ENCODE measurements at regions not wholly inside any gene's neighbourhood (a gene's known extent, or its start where the extent isn't known, plus 50 kb on each side); places are given as distances from the start of the nearest gene placed in this dataset.
"Not testable (repeated sequence)": the region's sequence is repeated elsewhere in the genome, so short reads cannot be mapped to it uniquely, and the experiment has no call there.

DNA sequence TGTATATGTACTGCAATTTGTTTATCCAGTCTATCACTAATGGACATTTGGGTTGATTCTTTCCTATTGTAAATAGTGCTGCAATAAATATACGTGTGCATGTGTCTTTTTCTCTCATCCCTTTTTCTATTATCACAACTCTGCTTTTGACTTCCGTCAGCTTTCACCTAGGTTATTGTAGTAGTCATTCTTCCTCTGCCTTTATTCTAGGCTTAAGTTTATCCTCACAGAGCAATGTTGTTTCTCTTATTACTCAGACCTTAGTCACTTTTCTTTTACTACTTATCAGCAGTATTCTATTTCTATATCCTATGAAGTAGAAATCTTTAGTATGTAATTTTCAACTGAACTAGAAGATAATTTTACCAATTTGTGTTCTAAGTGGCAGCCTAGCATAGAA lies 175.3 kb upstream of the SEMA3E start:
- Mint-ChIP-seq H3K36me3 (ENCODE audit: low read depth) (no peaks in the 10 kb centered on the region), H3K4me1 (no peaks in the 10 kb centered on the region), H3K27ac (no peak overlapping the region), H3K9me3 (peaks cover 3% of the 10 kb centered on the region), H3K27me3 (no peaks in the 10 kb centered on the region), H3K4me3 (no peak overlapping the region)
- intact Hi-C loops (cut with micrococcal nuclease), result no loop called here
- no peak for DNase-seq
- TF ChIP-seq CTCF (IDR thresholded peaks at IDR 0.05), result no peak
- ATAC-seq (ENCODE audit: low read depth), result no peak
- ChIA-PET POLR2A (no interaction called here), CTCF (no interaction called here)

GRCh38 chr7:83821866-83822265 lies 172.9 kb upstream of the SEMA3E start:
- Mint-ChIP-seq H3K4me3 (no peak overlapping the region), H3K27me3 (no peaks in the 10 kb centered on the region), H3K9me3 (peaks cover 3% of the 10 kb centered on the region), H3K36me3 (ENCODE audit: low read depth) (no peaks in the 10 kb centered on the region), H3K27ac (no peak overlapping the region), H3K4me1 (no peaks in the 10 kb centered on the region)
- intact Hi-C loops (cut with micrococcal nuclease), result no loop called here
- DNase-seq, result no peak
- no peak for ATAC-seq (ENCODE audit: low read depth)
- ChIA-PET POLR2A (no interaction called here), CTCF (no interaction called here)
- no peak for TF ChIP-seq CTCF (IDR thresholded peaks at IDR 0.05)

- intact Hi-C loops (cut with micrococcal nuclease), result no loop called here
- peaks cover 3% of the 10 kb centered on the region for H3K9me3 Mint-ChIP-seq
- CTCF ChIA-PET, result no interaction called here
These were observed 171.7 kb upstream of the SEMA3E start for GRCh38 chr7:83820641-83821040.

GRCh38 chr7:83819911-83820310 lies 171.0 kb upstream of the SEMA3E start:
- CTCF ChIA-PET, result no interaction called here
- no peak for TF ChIP-seq CTCF (IDR thresholded peaks at IDR 0.05)
- POLR2A ChIA-PET, result no interaction called here
- H3K27ac Mint-ChIP-seq, result no peak overlapping the region
- ATAC-seq (ENCODE audit: low read depth) (no peak), DNase-seq (no peak)
- intact Hi-C loops (cut with micrococcal nuclease), result no loop called here
- H3K4me3 Mint-ChIP-seq, result no peak overlapping the region
- H3K4me1 Mint-ChIP-seq, result no peaks in the 10 kb centered on the region
- H3K36me3 Mint-ChIP-seq (ENCODE audit: low read depth), result no peaks in the 10 kb centered on the region
- H3K9me3 Mint-ChIP-seq, result peaks cover 3% of the 10 kb centered on the region
- no peaks in the 10 kb centered on the region for H3K27me3 Mint-ChIP-seq

More at GRCh38 chr7:83820641-83821040, 171.7 kb upstream of the SEMA3E start:
- no peak for DNase-seq
- Mint-ChIP-seq H3K36me3 (ENCODE audit: low read depth) (no peaks in the 10 kb centered on the region), H3K27ac (no peak overlapping the region), H3K27me3 (no peaks in the 10 kb centered on the region), H3K4me1 (no peaks in the 10 kb centered on the region), H3K4me3 (no peak overlapping the region)
- no peak for ATAC-seq (ENCODE audit: low read depth)
- TF ChIP-seq CTCF (IDR thresholded peaks at IDR 0.05), result no peak
- POLR2A ChIA-PET, result no interaction called here

- no peak overlapping the region for H3K27ac Mint-ChIP-seq
- no peaks in the 10 kb centered on the region for H3K36me3 Mint-ChIP-seq (ENCODE audit: low read depth)
- ATAC-seq (ENCODE audit: low read depth), result no peak
- ChIA-PET POLR2A (no interaction called here), CTCF (no interaction called here)
- no peak overlapping the region for H3K4me3 Mint-ChIP-seq
- TF ChIP-seq CTCF (IDR thresholded peaks at IDR 0.05), result no peak
- intact Hi-C loops (cut with micrococcal nuclease), result no loop called here
- H3K4me1 Mint-ChIP-seq, result no peaks in the 10 kb centered on the region
- no peak for DNase-seq
- no peaks in the 10 kb centered on the region for H3K27me3 Mint-ChIP-seq
- H3K9me3 Mint-ChIP-seq, result peaks cover 3% of the 10 kb centered on the region
These were observed 165.5 kb upstream of the SEMA3E start for GRCh38 chr7:83814480-83814879.

DNA sequence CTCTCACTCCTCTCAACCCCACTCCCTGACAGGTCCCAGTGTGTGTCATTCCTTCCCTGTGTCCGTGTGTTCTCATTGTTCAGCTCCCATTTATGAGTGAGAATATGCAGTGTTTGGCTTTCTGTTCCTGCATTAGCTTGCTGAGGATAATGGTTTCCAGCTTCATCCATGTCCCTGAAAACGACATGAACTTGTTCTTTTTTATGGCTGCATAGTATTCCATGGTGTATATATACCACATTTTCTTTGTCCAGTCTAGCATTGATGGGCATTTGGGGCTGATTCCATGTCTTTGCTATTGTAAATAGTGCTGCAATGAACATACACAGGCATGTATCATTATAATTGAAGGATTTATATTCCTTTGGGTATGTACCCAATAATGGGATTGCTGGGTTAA lies 163.6 kb upstream of the SEMA3E start:
- H3K27me3 Mint-ChIP-seq; POLR2A ChIA-PET; ATAC-seq (ENCODE audit: low read depth); intact Hi-C loops (cut with micrococcal nuclease); H3K36me3 Mint-ChIP-seq (ENCODE audit: low read depth); H3K27ac Mint-ChIP-seq; H3K9me3 Mint-ChIP-seq; DNase-seq; H3K4me1 Mint-ChIP-seq; H3K4me3 Mint-ChIP-seq; CTCF ChIA-PET: not testable (repeated sequence)
